ENCODE measurements at regions not wholly inside any gene's neighbourhood (a gene's known extent, or its start where the extent isn't known, plus 50 kb on each side); places are given as distances from the start of the nearest gene placed in this dataset.

GRCh38 chr6:164022632-164023031 lies 608.1 kb downstream of the QKI start:
- TF ChIP-seq ZNF281 (CRISPR knock-in tag; IDR thresholded peaks at IDR 0.05; ENCODE audit: borderline replicate concordance) (no peak), ZNF746 (CRISPR knock-in tag; IDR thresholded peaks at IDR 0.05) (no peak), HMGA1 (CRISPR knock-in tag; conservative IDR thresholded peaks at IDR 0.05) (no peak), TCF12 (IDR thresholded peaks at IDR 0.05) (no peak), TCF12 (CRISPR knock-in tag; IDR thresholded peaks at IDR 0.05) (no peak), ATF3 (CRISPR knock-in tag; IDR thresholded peaks at IDR 0.05) (no peak), ZBTB40 (IDR thresholded peaks at IDR 0.05) (no peak), ZBTB40 (CRISPR knock-in tag; IDR thresholded peaks at IDR 0.05) (no peak), GTF2F1 (IDR thresholded peaks at IDR 0.05; ENCODE audit: low read length) (no peak), ELF1 (CRISPR knock-in tag; IDR thresholded peaks at IDR 0.05) (no peak), ZNF768 (CRISPR knock-in tag; IDR thresholded peaks at IDR 0.05) (no peak), MAFK (conservative IDR thresholded peaks at IDR 0.05 in 1 of 2, IDR thresholded peaks at IDR 0.05 in 1 of 2; ENCODE audit: low read length in 2 of 2) (no peak), KDM1A (CRISPR knock-in tag; IDR thresholded peaks at IDR 0.05) (no peak), ZNF580 (CRISPR knock-in tag; IDR thresholded peaks at IDR 0.05; ENCODE audit: borderline replicate concordance, low read depth) (no peak), CTCF (CRISPR knock-in tag; IDR thresholded peaks at IDR 0.05) (no peak), THAP7 (CRISPR knock-in tag; IDR thresholded peaks at IDR 0.05) (no peak)

Measured in HepG2 (cell line).